HG02798 (cell line): ENCODE measurements at regions not wholly inside any gene's neighbourhood (a gene's known extent, or its start where the extent isn't known, plus 50 kb on each side); places are given as distances from the start of the nearest gene placed in this dataset.
A peak's percentile ranks its signal among the peaks of the same experiment; 100 is the strongest.

ENCODE experiments used
- ATAC-seq: cut with Tn5 transposase; IDR thresholded peaks from one replicate; pipeline ENCODE4 v1.9.1; 2021; ENCODE audit warnings: mild to moderate bottlenecking; ENCODE audit not compliant: unreplicated experiment, poor library complexity

GRCh38 chr9:126211441-126212074 lies 115.1 kb upstream of the MVB12B start:
- ATAC-seq: no peak

GRCh38 chr9:126215486-126215885 lies 111.1 kb upstream of the MVB12B start:
- ATAC-seq: no peak

GRCh38 chr9:126216826-126217225 lies 109.8 kb upstream of the MVB12B start:
- ATAC-seq: no peak

- no peak for ATAC-seq
Observed at GRCh38 chr9:126217250-126217653, 109.4 kb upstream of the MVB12B start.

GRCh38 chr9:126217797-126218196 lies 108.8 kb upstream of the MVB12B start:
- ATAC-seq: no peak

GRCh38 chr9:126218359-126219125 lies 108.1 kb upstream of the MVB12B start:
- ATAC-seq: no peak

- ATAC-seq: no peak
Observed at GRCh38 chr9:126219166-126219565, 107.5 kb upstream of the MVB12B start.

GRCh38 chr9:126219648-126220063 lies 107.0 kb upstream of the MVB12B start:
- ATAC-seq: no peak

GRCh38 chr9:126221480-126221879 lies 105.1 kb upstream of the MVB12B start:
- no peak for ATAC-seq

- no peak for ATAC-seq
Observed at GRCh38 chr9:126222363-126222834, 104.2 kb upstream of the MVB12B start.

GRCh38 chr9:126222835-126223431 lies 103.7 kb upstream of the MVB12B start:
- no peak for ATAC-seq

- ATAC-seq: no peak
Observed at GRCh38 chr9:126223798-126224531, 102.7 kb upstream of the MVB12B start.

- no peak for ATAC-seq
Observed at GRCh38 chr9:126225611-126226609, 100.7 kb upstream of the MVB12B start.

GRCh38 chr9:126226991-126227936 lies 99.4 kb upstream of the MVB12B start:
- ATAC-seq: no peak

GRCh38 chr9:126228111-126228780 lies 98.4 kb upstream of the MVB12B start:
- ATAC-seq: no peak

- peak; percentile 80 for ATAC-seq
Observed at GRCh38 chr9:126228781-126229444, 97.7 kb upstream of the MVB12B start.

GRCh38 chr9:126229501-126229900 lies 97.1 kb upstream of the MVB12B start:
- ATAC-seq: no peak
